ENCODE measurements at regions not wholly inside any gene's neighbourhood (a gene's known extent, or its start where the extent isn't known, plus 50 kb on each side); places are given as distances from the start of the nearest gene placed in this dataset.

DNA sequence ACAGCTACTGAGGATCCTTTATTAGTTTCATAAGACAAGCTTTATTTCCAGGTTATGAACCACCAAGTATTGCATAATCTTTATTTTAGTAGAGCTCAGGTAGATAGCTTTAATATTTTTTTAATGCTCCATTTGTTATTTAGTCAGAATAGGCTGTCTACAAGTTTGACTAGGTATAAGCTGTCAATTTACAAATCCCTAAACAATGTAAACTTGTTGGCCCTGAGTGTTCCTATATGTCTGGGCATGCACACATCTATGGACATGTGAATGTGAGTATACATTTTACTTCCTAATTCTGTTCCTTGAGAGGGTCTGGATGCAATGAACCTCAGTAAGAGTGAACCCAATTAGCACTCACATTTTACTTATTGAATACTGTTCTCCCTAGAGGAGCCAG, 722.2 kb upstream of the PTPRD start:
- no peak for DNase-seq

DNA sequence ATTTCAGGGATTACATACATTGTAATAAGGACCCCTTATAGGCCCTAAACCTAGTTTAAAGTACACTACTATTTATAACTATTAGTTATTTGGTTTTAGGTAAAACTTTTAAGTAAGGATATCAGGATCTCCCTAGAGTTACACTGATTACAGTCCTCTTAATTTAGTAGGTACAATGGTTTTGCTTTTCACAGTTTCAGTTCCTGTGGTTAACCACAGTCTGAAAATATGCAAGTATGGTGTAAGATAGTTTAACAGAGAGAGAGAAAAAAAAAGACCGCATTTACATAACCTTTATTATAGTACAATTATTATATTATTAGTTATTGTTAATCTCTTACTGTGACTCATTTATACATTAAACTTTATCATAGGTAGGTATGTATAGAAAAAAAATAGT, 725.3 kb upstream of the PTPRD start:
- DNase-seq: no peak

GRCh38 chr9:11340654-11341053, 727.9 kb upstream of the PTPRD start:
- no peak for DNase-seq

DNA sequence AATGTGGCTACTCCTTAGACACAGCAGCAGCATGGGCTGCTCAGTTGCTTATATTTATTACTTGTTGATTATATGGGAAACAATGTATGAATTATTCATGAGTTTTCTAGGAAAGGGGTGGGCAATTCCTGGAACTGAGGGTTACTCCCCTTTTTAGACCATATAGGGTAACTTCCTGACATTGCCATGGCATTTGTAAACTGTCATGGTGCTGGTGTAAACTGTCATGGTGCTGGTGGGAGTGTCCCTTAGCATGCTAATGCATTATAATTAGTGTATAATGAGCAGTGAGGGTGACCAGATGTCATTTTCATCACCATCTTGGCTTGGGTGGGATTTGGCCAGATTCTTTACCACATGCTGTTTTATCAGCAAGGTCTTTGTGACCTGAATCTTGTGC, 734.6 kb upstream of the PTPRD start:
- no peak for DNase-seq

- no peak for DNase-seq
Observed at GRCh38 chr9:11348366-11348765, 735.6 kb upstream of the PTPRD start.

DNA sequence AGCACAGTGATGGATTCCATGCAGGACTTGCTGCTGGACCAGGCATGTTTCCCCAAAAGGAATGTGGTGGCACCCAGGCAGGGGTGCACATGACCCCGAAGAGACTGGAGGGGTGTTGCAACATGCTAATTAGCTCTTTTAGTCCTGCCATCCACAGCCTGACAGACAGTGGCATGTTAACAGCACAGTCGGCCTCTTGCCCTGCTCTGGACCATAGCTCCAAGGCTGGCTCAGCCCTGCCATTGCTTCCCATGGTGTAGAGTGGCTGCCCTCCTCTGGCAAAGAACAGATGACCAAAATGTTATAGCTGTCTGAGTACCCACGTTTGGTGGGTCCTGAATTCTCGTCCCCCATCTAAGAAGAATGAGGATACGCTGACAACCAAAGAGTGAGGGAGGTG, 736.4 kb upstream of the PTPRD start:
- DNase-seq: no peak

GRCh38 chr9:11352612-11353011, 739.8 kb upstream of the PTPRD start:
- no peak for DNase-seq

GRCh38 chr9:11356067-11356466, 743.3 kb upstream of the PTPRD start:
- no peak for DNase-seq

DNA sequence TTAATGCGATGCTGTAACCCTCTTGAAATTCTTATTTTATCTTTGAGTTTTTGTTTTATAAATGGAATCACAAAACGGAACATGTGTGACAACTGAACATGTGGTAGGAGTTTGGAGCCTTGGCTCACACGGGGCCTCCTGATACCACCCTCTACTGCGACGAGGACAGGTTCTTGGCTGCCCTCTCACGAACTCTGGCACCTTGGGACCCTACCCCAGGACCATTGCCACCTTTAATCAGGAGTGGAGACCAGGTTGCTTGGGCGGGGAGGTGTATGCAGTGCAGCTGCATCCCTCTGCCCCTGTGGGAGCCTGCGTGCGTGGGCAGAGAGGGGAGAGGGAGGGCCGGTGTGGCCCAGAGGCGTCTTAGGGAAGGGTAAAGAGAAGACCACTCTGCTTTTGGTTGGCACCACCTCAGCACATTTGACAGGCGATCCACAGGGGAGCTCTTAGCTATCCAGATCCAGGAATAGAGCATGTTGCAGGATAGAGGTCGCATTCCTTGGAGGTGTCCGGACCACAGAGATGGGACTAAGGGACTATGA, 753.9 kb upstream of the PTPRD start:
- no peak for DNase-seq

DNA sequence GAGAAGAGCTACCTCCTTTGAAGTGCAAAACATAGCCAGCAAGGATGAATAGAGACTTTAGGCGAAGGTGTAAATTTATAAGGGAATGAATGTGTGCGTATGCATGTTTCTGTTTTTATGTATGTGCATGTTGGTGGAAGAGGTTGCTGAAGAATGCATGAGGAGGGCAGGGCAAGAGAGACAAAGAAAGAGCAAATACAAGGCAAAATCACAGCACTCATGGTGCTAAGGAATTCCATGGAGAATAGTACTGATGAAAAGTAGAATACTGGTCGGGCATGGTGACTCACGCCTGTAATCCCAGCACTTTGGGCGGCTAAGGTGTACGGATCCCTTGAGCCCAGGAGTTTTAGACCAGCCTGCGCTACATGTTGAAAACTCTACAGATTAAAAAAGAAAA, 762.1 kb upstream of the PTPRD start:
- DNase-seq: no peak

- no peak for DNase-seq
Observed at GRCh38 chr9:11402621-11403020, 789.8 kb upstream of the PTPRD start.

DNA sequence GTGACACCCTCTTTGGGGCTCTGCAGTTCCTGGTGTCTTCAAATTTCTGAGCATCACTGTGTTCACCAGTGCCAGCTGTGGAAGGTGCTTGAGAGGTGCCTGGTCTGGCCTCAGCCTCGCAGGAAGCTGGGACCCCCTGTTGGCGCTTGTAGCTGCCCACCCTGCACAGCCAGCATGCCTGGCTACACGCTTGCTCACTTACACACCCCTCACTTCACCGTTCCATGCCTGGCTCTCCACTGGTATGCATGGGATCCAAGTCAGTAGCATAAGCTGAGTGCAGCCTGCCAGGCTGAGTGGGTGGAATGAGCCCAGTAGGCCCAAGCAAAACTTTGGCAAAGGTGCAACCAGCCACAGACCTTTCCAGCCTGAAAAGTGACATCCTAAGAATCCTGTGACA, 801.4 kb upstream of the PTPRD start:
- DNase-seq: no peak

DNA sequence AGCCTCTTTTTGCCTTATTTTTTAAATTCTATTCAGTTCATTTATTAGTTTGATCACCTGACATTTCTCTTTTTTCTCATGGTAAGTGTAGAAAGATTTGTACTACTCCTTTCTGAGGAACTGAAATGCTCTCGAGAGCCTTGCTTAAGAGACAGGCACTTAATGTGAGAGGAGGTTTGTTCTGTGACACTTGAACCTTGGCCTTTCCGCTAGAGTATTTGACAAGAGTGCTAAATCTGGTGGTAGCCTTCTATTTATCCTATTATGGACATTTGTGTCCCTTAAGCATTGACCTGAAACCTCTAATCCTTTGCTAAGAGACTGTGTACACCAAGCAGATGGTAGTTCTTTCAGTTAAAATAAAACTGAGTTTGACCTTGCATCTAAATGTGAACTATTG, 805.0 kb upstream of the PTPRD start:
- DNase-seq: no peak

DNA sequence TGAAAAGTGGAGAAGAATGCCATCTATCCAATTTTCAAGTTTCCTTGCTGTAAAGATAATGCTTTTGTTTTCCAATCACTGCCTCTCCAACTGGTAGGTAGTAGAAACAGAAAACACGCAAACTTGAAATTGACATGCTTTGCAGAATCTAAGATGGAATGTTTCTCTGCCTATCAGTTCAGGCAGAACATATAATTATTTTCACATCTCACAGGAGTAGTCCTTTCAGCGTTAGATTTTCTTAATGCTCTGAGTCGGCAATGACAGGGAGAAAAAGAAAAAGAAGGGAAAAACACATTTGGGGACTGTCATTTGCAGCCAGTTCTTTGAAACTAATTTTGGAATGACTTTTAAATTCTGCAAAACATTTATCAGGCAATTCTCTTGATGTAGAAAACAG, 818.7 kb upstream of the PTPRD start:
- no peak for DNase-seq

GRCh38 chr9:11432361-11432760, 819.6 kb upstream of the PTPRD start:
- no peak for DNase-seq

GRCh38 chr9:11443631-11444030, 830.8 kb upstream of the PTPRD start:
- no peak for DNase-seq

GRCh38 chr9:11457825-11458790, 845.3 kb upstream of the PTPRD start:
- DNase-seq: no peak

- no peak for DNase-seq
Observed at GRCh38 chr9:11469745-11470144, 856.9 kb upstream of the PTPRD start.

- DNase-seq: no peak
Observed at GRCh38 chr9:11471321-11471720, 858.5 kb upstream of the PTPRD start.

- DNase-seq: no peak
Observed at GRCh38 chr9:11500780-11501179, 888.0 kb upstream of the PTPRD start.

DNA sequence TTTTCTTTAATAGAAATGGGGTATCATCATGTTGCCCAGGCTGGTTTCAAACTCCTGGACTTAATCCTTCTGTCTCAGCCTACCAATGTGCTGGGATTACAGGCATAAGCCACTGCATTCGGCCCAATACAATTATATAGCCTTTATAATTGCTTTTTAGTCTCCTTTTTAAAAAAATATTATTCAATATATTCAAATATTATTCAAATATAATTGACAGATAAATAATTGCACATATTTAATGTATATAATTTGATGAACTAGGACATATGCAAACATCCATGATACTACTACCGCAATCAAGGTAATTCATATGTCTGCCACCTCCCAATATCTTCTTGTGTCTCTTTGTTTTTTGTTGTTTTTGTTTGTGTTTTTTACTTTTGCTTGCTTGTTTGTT, 894.2 kb upstream of the PTPRD start:
- DNase-seq: no peak

DNA sequence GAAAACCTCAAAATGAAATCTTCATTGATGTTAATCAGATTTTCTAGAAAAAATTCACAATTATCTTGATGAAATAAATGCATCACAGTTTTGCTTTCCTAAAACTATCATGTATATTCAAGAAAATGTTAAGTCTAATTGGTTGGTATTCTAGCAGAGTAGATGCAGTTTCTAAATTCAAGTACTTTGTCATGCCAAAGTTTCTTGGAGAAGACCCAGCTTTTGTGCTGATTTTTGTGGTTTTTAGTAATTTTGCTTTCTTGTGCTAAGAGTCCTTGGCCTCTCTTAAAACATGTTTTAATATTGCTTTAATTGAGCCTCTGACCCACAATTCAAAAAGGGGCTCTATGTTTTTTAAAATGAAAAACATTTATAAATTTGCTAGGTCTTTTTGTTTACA, 924.8 kb upstream of the PTPRD start:
- DNase-seq: no peak

DNA sequence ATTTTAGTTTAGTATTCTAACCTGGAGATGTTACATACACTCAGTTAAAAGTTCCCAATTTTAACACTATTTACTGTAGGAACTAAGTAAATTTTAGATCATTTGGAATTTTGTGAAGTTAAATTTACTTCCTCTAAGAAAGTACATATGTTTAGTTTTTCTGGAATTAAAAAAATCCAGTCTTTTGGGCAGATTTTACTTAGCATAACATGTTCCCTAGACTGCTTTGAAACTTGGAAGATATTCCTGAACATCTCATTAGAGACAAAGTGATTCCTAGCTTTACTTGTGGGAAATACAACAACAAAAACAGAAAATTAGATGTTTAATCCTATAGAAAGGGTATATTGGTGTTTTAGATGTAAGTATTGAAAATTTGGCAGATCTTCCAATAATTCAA, 930.0 kb upstream of the PTPRD start:
- DNase-seq: no peak

GRCh38 chr9:11546231-11546630, 933.4 kb upstream of the PTPRD start:
- DNase-seq: no peak

GRCh38 chr9:11549311-11549794, 936.6 kb upstream of the PTPRD start:
- no peak for DNase-seq
